ENCODE measurements at regions not wholly inside any gene's neighbourhood (a gene's known extent, or its start where the extent isn't known, plus 50 kb on each side); places are given as distances from the start of the nearest gene placed in this dataset.
A peak's percentile ranks its signal among the peaks of the same experiment; 100 is the strongest.

DNA sequence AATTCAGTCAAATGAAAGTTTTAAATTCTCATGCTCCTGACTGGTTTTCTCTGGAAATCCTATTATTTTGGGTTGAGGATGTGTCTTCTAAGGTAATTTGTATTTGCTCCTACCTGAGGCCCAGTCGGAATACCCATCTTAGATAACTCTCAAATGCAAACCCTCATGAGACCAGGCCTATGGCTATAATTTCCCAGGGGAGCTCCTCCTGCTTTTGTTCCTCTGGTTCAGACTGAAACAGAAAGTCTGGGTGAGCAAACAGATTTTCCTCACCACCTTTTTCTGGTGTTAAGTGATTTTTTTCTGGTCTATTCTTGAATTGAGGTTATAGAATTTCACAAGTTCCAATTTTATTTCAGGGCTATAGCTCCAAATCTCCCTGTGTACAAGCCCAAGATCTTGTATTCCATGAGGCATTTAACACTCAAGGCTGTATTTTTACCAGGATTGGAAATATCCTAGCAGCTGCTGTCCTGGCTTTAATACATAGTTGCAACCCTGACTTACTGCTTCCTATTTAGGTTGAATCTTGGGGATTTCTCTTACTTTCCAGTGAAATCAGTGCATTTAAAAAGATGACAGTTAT lies 169.1 kb upstream of the PTCHD4 start:
- no peak overlapping the region for H3K9ac ChIP-seq (ENCODE audit: control insufficient read depth, insufficient read depth, low read length)
- in situ Hi-C loops (cut with MboI), result no loop called here
- ChIA-PET CTCF (no interaction called here), POLR2A (no interaction called here), SMC1A (ENCODE audit: uncharacterized antibody, unreplicated experiment) (interaction anchor here (0.8 to 1.5 kb wide), 2 partner anchors 9 to 353 kb away, joined by 3 read pairs; no protein-coding TSS in a partner anchor), RAD21 (ENCODE audit: unreplicated experiment) (no interaction called here)
- H3K36me3 ChIP-seq (ENCODE audit: control insufficient read depth in 2 of 2, insufficient read depth in 2 of 2, low read length in 1 of 2), result no peaks in the 10 kb centered on the region
- no peaks in the 10 kb centered on the region for H3K9me3 ChIP-seq (replicated peaks; ENCODE audit: control insufficient read depth, insufficient read depth, low read length)
- no peak for DNase-seq (ENCODE audit: low read depth, low spot score)
- TF ChIP-seq EZH2 (IDR thresholded peaks at IDR 0.05; ENCODE audit: borderline replicate concordance, control insufficient read depth, low read depth, low read length) (no peak), MEF2B (IDR thresholded peaks at IDR 0.05; ENCODE audit: partially characterized antibody, poor library complexity, severe bottlenecking) (peak; percentile 79)
- H3K27ac ChIP-seq (ENCODE audit: control insufficient read depth, insufficient read depth), result no peak overlapping the region
- no peaks in the 10 kb centered on the region for H3K27me3 ChIP-seq (replicated peaks in 1 of 2; ENCODE audit: control insufficient read depth in 2 of 2, insufficient read depth in 2 of 2, low read length in 1 of 2)
- H3K4me1 ChIP-seq (ENCODE audit: control insufficient read depth, insufficient read depth, low read length), result no peaks in the 10 kb centered on the region
- no peaks in the 10 kb centered on the region for H3K79me2 ChIP-seq (ENCODE audit: control insufficient read depth, insufficient read depth, low read length)
- no peak overlapping the region for H2AFZ ChIP-seq (ENCODE audit: control insufficient read depth, low read depth, low read length)
- no peaks in the 10 kb centered on the region for H4K20me1 ChIP-seq (ENCODE audit: control insufficient read depth, insufficient read depth)
- no peak overlapping the region for H3K4me2 ChIP-seq (ENCODE audit: control insufficient read depth, insufficient read depth)
- 0% methylated on average over 1 of the region's 1 CpG for WGBS (ENCODE audit: insufficient coverage, insufficient replicate concordance, low lambda C conversion rate, missing lambda C conversion rate)
- intact Hi-C loops (cut with micrococcal nuclease; ENCODE audit: unreplicated experiment), result no loop called here
- peak; percentile 51 for ATAC-seq
- no peak for FAIRE-seq
- BruUV-seq (replicated peaks), result no TSS peak
- no peak overlapping the region for H3K4me3 ChIP-seq

DNA sequence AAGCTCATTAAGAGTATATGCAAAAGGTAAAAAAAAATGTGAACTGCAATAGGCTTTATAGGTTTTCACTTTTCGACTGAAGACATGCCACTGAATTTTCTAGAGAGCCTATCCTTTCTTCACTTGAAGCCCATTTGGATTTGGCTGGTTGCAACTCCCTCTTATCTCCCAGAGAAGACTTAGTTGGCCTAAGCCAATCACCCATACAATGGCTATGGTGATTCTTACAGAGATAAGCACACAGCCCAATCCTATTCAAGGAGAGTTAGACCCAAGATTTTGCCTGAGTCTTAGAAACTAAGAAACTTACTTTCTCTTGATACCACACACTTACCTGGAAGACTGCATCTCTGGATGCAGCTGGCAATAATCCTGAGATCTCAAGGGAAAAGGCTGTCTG lies 167.3 kb upstream of the PTCHD4 start:
- in situ Hi-C loops (cut with MboI) (no loop called here), intact Hi-C loops (cut with micrococcal nuclease; ENCODE audit: unreplicated experiment) (no loop called here)
- TF ChIP-seq, protein P1, sequence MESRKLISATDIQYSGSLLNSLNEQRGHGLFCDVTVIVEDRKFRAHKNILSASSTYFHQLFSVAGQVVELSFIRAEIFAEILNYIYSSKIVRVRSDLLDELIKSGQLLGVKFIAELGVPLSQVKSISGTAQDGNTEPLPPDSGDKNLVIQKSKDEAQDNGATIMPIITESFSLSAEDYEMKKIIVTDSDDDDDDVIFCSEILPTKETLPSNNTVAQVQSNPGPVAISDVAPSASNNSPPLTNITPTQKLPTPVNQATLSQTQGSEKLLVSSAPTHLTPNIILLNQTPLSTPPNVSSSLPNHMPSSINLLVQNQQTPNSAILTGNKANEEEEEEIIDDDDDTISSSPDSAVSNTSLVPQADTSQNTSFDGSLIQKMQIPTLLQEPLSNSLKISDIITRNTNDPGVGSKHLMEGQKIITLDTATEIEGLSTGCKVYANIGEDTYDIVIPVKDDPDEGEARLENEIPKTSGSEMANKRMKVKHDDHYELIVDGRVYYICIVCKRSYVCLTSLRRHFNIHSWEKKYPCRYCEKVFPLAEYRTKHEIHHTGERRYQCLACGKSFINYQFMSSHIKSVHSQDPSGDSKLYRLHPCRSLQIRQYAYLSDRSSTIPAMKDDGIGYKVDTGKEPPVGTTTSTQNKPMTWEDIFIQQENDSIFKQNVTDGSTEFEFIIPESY (IDR thresholded peaks at IDR 0.05), result no peak
- TF ChIP-seq CBX5 (IDR thresholded peaks at IDR 0.05; ENCODE audit: low read depth) (no peak), SMAD5 (IDR thresholded peaks at IDR 0.05; ENCODE audit: low read depth) (no peak), RAD51 (IDR thresholded peaks at IDR 0.05) (no peak), BMI1 (IDR thresholded peaks at IDR 0.05; ENCODE audit: borderline replicate concordance) (no peak), POLR2AphosphoS5 (IDR thresholded peaks at IDR 0.05; ENCODE audit: low read length) (no peak)
- TF ChIP-seq, protein P2, sequence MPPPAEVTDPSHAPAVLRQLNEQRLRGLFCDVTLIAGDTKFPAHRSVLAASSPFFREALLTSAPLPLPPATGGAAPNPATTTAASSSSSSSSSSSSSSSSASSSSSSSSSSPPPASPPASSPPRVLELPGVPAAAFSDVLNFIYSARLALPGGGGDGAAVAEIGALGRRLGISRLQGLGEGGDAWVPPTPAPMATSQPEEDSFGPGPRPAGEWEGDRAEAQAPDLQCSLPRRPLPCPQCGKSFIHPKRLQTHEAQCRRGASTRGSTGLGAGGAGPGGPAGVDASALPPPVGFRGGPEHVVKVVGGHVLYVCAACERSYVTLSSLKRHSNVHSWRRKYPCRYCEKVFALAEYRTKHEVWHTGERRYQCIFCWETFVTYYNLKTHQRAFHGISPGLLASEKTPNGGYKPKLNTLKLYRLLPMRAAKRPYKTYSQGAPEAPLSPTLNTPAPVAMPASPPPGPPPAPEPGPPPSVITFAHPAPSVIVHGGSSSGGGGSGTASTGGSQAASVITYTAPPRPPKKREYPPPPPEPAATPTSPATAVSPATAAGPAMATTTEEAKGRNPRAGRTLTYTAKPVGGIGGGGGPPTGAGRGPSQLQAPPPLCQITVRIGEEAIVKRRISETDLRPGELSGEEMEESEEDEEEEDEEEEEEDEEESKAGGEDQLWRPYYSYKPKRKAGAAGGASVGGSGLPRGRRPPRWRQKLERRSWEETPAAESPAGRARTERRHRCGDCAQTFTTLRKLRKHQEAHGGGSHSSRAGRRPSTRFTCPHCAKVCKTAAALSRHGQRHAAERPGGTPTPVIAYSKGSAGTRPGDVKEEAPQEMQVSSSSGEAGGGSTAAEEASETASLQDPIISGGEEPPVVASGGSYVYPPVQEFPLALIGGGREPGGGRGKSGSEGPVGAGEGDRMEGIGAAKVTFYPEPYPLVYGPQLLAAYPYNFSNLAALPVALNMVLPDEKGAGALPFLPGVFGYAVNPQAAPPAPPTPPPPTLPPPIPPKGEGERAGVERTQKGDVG (CRISPR knock-in tag; IDR thresholded peaks at IDR 0.05), result no peak
- TF ChIP-seq, protein P3, sequence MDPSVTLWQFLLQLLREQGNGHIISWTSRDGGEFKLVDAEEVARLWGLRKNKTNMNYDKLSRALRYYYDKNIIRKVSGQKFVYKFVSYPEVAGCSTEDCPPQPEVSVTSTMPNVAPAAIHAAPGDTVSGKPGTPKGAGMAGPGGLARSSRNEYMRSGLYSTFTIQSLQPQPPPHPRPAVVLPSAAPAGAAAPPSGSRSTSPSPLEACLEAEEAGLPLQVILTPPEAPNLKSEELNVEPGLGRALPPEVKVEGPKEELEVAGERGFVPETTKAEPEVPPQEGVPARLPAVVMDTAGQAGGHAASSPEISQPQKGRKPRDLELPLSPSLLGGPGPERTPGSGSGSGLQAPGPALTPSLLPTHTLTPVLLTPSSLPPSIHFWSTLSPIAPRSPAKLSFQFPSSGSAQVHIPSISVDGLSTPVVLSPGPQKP (IDR thresholded peaks at IDR 0.05; ENCODE audit: low read depth, low read length), result no peak
- H3K27ac ChIP-seq (ENCODE audit: control insufficient read depth, insufficient read depth), result no peak overlapping the region
- H4K20me1 ChIP-seq (ENCODE audit: control insufficient read depth, insufficient read depth), result no peaks in the 10 kb centered on the region
- no peaks in the 10 kb centered on the region for H3K27me3 ChIP-seq (replicated peaks in 1 of 2; ENCODE audit: control insufficient read depth in 2 of 2, insufficient read depth in 2 of 2, low read length in 1 of 2)
- no peak overlapping the region for H2AFZ ChIP-seq (ENCODE audit: control insufficient read depth, low read depth, low read length)
- H3K79me2 ChIP-seq (ENCODE audit: control insufficient read depth, insufficient read depth, low read length), result no peaks in the 10 kb centered on the region
- no peak overlapping the region for H3K9ac ChIP-seq (ENCODE audit: control insufficient read depth, insufficient read depth, low read length)
- H3K4me1 ChIP-seq (ENCODE audit: control insufficient read depth, insufficient read depth, low read length), result no peaks in the 10 kb centered on the region
- ATAC-seq (no peak), DNase-seq (ENCODE audit: low read depth, low spot score) (no peak), FAIRE-seq (no peak)
- no peaks in the 10 kb centered on the region for H3K9me3 ChIP-seq (replicated peaks; ENCODE audit: control insufficient read depth, insufficient read depth, low read length)
- H3K4me3 ChIP-seq, result no peak overlapping the region
- RAD21 ChIA-PET (ENCODE audit: unreplicated experiment), result no interaction called here
- no peaks in the 10 kb centered on the region for H3K36me3 ChIP-seq (ENCODE audit: control insufficient read depth in 2 of 2, insufficient read depth in 2 of 2, low read length in 1 of 2)
- 0% methylated on average over 1 of the region's 1 CpG for WGBS (ENCODE audit: insufficient coverage, insufficient replicate concordance, low lambda C conversion rate, missing lambda C conversion rate)
- BruUV-seq (replicated peaks), result no TSS peak
- POLR2A ChIA-PET, result no interaction called here
- CTCF ChIA-PET, result interaction anchor here (0.7 kb wide), 1 partner anchor 669 kb away, joined by 3 read pairs; no protein-coding TSS in a partner anchor
- H3K4me2 ChIP-seq (ENCODE audit: control insufficient read depth, insufficient read depth), result no peak overlapping the region
- SMC1A ChIA-PET (ENCODE audit: uncharacterized antibody, unreplicated experiment), result no interaction called here

All from GM12878 (cell line).